PC-3 (cell line): ENCODE measurements at regions not wholly inside any gene's neighbourhood (a gene's known extent, or its start where the extent isn't known, plus 50 kb on each side); places are given as distances from the start of the nearest gene placed in this dataset.

Experiments
- ATAC-seq: fragments of 200-7000 bp; cut with Tn5 transposase; 2 replicates; pipeline ENCODE4 v1.9.1; 2020; ENCODE audit warnings: mild to moderate bottlenecking, moderate library complexity
- BruUV-seq: library from RNA; stranded (reverse); fragments of 400-500 nt; replicated peaks from 2 replicates; lab custom pipeline; 2021; lab: Mats Ljungman, UMichigan
- CTCF ChIA-PET: fragments of 300-600 bp; sonication (Branson Sonifier 250); formaldehyde crosslinking; loops from one replicate; lab custom pipeline; 2022; ENCODE audit warnings: antibody characterized with exemption; lab: Charles Lee
- POLR2A ChIA-PET: fragments of 300-600 bp; sonication (Branson Sonifier 250); formaldehyde crosslinking; loops from one replicate; lab custom pipeline; 2022; ENCODE audit warnings: antibody characterized with exemption; ENCODE audit not compliant: unreplicated experiment; lab: Charles Lee
- DNase-seq: peaks from one replicate; pipeline ENCODE4 v3.0.0-alpha.2; 2015
- H2AFZ ChIP-seq: fragments of 300-600 bp; sonication (generic); 2 replicates; pipeline ENCODE4 v1.6.0; 2016; ENCODE audit warnings: antibody characterized with exemption, low read length
- H3F3A ChIP-seq: fragments of 300-600 bp; sonication (generic); one replicate; pipeline ENCODE4 v1.6.0; 2017; ENCODE audit warnings: antibody characterized with exemption, low read length, control low read depth, mild to moderate bottlenecking; ENCODE audit not compliant: unreplicated experiment
- H3K27ac ChIP-seq: fragments of 300-600 bp; sonication (generic); 2 replicates; pipeline ENCODE4 v1.5.1; 2016; ENCODE audit warnings: mild to moderate bottlenecking, low read length
- H3K27me3 ChIP-seq: fragments of 300-600 bp; sonication (generic); 2 replicates; pipeline ENCODE4 v1.6.1; 2016; ENCODE audit warnings: low read length, mixed read lengths
- H3K36me3 ChIP-seq: fragments of 300-600 bp; sonication (generic); 2 replicates; pipeline ENCODE4 v1.6.1; 2016; ENCODE audit warnings: low read depth, mixed run types, low read length, mixed read lengths
- H3K4me1 ChIP-seq: fragments of 300-600 bp; sonication (generic); 2 replicates; pipeline ENCODE4 v1.5.1; 2016; ENCODE audit warnings: low read length; ENCODE audit not compliant: insufficient read depth
- H3K4me2 ChIP-seq: fragments of 300-600 bp; sonication (generic); 2 replicates; pipeline ENCODE4 v1.6.0; 2016; ENCODE audit warnings: low read length
- H3K4me3 ChIP-seq: fragments of 300-600 bp; sonication (generic); 2 replicates; pipeline ENCODE4 v1.5.1; 2016; ENCODE audit warnings: mild to moderate bottlenecking, low read length, mixed read lengths
- H3K79me2 ChIP-seq: fragments of 300-600 bp; sonication (generic); 2 replicates; pipeline ENCODE4 v1.6.1; 2017; ENCODE audit warnings: low read length, mixed read lengths
- H3K9ac ChIP-seq: fragments of 300-600 bp; sonication (generic); 2 replicates; pipeline ENCODE4 v1.6.0; 2016; ENCODE audit warnings: mild to moderate bottlenecking, low read length
- H3K9me2 ChIP-seq: fragments of 300-600 bp; sonication (generic); replicated peaks from 2 replicates; pipeline ENCODE4 v1.6.1; 2016; ENCODE audit warnings: mixed run types, low read length, mixed read lengths
- H3K9me3 ChIP-seq: fragments of 300-600 bp; sonication (generic); 2 replicates; pipeline ENCODE4 v1.6.1; 2016; ENCODE audit warnings: low read length, mixed read lengths
- H4K20me1 ChIP-seq: fragments of 300-600 bp; sonication (generic); 2 replicates; pipeline ENCODE4 v1.6.1; 2016; ENCODE audit warnings: low read length, mixed read lengths
- CTCF ChIP-seq: fragments of 300-600 bp; sonication (generic); conservative IDR thresholded peaks from 2 replicates; pipeline ENCODE4 v1.5.1; 2017; ENCODE audit warnings: antibody characterized with exemption, low read depth, mild to moderate bottlenecking, low read length
- EZH2 ChIP-seq: fragments of 300-600 bp; sonication (generic); IDR thresholded peaks from one replicate; pipeline ENCODE4 v1.6.1; 2017; ENCODE audit warnings: antibody characterized with exemption, mild to moderate bottlenecking, low read length; ENCODE audit not compliant: unreplicated experiment
- EZH2phosphoT487 ChIP-seq: fragments of 300-600 bp; sonication (generic); IDR thresholded peaks from 2 replicates; pipeline ENCODE4 v1.6.1; 2018; ENCODE audit warnings: mild to moderate bottlenecking, antibody characterized with exemption, low read length, borderline replicate concordance
- intact Hi-C: fragments of 100-400 bp; cut with micrococcal nuclease; formaldehyde crosslinking; loops from 2 replicates; pipeline ENCODE4 v1.9.0; 2023

- no peaks in the 10 kb centered on the region for H3F3A ChIP-seq
- ChIA-PET POLR2A (no interaction called here), CTCF (no interaction called here)
Observed at GRCh38 chr2:4674007-4674406, 970.6 kb downstream of the DCDC2C start.

GRCh38 chr2:4675295-4675694 is 971.9 kb downstream of the DCDC2C start:
- Histone ChIP-seq H3K4me2 (no peak overlapping the region), H3K9ac (no peak overlapping the region), H3K9me3 (no peaks in the 10 kb centered on the region; the same call in 1 of the 2 replicates), H3F3A (no peaks in the 10 kb centered on the region), H4K20me1 (no peaks in the 10 kb centered on the region), H3K9me2 (no peaks in the 10 kb centered on the region), H3K27me3 (no peaks in the 10 kb centered on the region), H3K4me1 (no peaks in the 10 kb centered on the region), H3K79me2 (no peaks in the 10 kb centered on the region), H3K27ac (no peak overlapping the region), H2AFZ (no peak overlapping the region), H3K36me3 (no peaks in the 10 kb centered on the region), H3K4me3 (no peak overlapping the region)
- intact Hi-C loops, result no loop called here
- ChIA-PET CTCF (no interaction called here), POLR2A (no interaction called here)
- TF ChIP-seq CTCF, result no peak
- TF ChIP-seq EZH2, result no peak
- ATAC-seq (no peak), DNase-seq (no peak)
- no TSS peak for BruUV-seq

More at GRCh38 chr2:4674007-4674406, 970.6 kb downstream of the DCDC2C start:
- intact Hi-C loops, result no loop called here
- no peak overlapping the region for H2AFZ ChIP-seq
- DNase-seq, result no peak
- no peaks in the 10 kb centered on the region for H3K9me2 ChIP-seq
- no peak overlapping the region for H3K9ac ChIP-seq
- no peaks in the 10 kb centered on the region for H3K4me1 ChIP-seq
- H3K79me2 ChIP-seq, result no peaks in the 10 kb centered on the region
- no peak overlapping the region for H3K4me2 ChIP-seq
- H4K20me1 ChIP-seq, result no peaks in the 10 kb centered on the region
- BruUV-seq, result no TSS peak
- no peak overlapping the region for H3K27ac ChIP-seq
- peaks cover 4% of the 10 kb centered on the region; the same call in 1 of the 2 replicates for H3K9me3 ChIP-seq
- no peak for ATAC-seq
- H3K4me3 ChIP-seq, result no peak overlapping the region
- no peaks in the 10 kb centered on the region for H3K27me3 ChIP-seq
- TF ChIP-seq EZH2phosphoT487 (no peak), CTCF (no peak), EZH2 (no peak)
- no peaks in the 10 kb centered on the region for H3K36me3 ChIP-seq

DNA sequence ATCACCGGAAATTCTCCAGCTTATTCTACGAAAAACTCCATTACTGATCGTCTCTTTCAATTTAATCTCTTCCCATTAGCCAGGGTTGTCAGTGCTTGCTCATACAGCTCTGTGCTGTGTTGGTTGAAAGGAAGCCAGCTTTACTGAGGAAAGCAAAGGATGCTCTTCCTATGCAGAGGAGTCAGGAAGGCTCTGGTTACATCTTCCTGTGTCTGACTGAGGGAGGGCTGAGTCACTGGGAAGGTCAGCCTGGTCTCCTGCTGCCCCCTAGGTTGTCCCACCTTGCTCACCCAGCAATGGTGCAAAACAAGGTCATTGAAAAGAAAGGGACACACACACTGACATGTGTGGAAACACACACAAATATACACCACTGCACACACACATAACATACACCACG is 975.6 kb downstream of the DCDC2C start:
- CTCF ChIA-PET, result no interaction called here
- H3K27me3 ChIP-seq, result no peaks in the 10 kb centered on the region
- H3K36me3 ChIP-seq, result no peaks in the 10 kb centered on the region
- H3K79me2 ChIP-seq, result no peaks in the 10 kb centered on the region
- TF ChIP-seq EZH2, result no peak
- TF ChIP-seq CTCF, result no peak
- TF ChIP-seq EZH2phosphoT487, result no peak
- intact Hi-C loops, result no loop called here
- ATAC-seq (no peak), DNase-seq (peak; percentile 5)
- no peak overlapping the region for H3K9ac ChIP-seq
- no peaks in the 10 kb centered on the region for H3K4me1 ChIP-seq
- no peak overlapping the region for H3K4me2 ChIP-seq
- H3K4me3 ChIP-seq, result no peak overlapping the region
- no peaks in the 10 kb centered on the region for H3K9me3 ChIP-seq
- BruUV-seq, result no TSS peak
- H4K20me1 ChIP-seq, result no peaks in the 10 kb centered on the region
- POLR2A ChIA-PET, result no interaction called here
- no peaks in the 10 kb centered on the region for H3K9me2 ChIP-seq
- H2AFZ ChIP-seq, result no peak overlapping the region
- no peak overlapping the region for H3K27ac ChIP-seq
- H3F3A ChIP-seq, result no peaks in the 10 kb centered on the region
